ENCODE measurements at regions not wholly inside any gene's neighbourhood (a gene's known extent, or its start where the extent isn't known, plus 50 kb on each side); places are given as distances from the start of the nearest gene placed in this dataset.

GRCh38 chr3:188064831-188065493, 89.0 kb upstream of the LPP start:
- ChIA-PET POLR2A (no interaction called here), CTCF (no interaction called here)
- no peaks in the 10 kb centered on the region for H3K36me3 ChIP-seq (ENCODE audit: control insufficient read depth in 2 of 2, insufficient read depth in 1 of 2, low read length in 2 of 2)

GRCh38 chr3:188066141-188066540, 87.8 kb upstream of the LPP start:
- Histone ChIP-seq H3K27ac (ENCODE audit: extremely low read depth, low read depth, low read length) (no peak overlapping the region), H3K9me3 (ENCODE audit: control insufficient read depth, insufficient read depth, low read depth, low read length) (no peaks in the 10 kb centered on the region), H3K4me3 (ENCODE audit: low read depth, low read length) (no peak overlapping the region), H3K4me1 (ENCODE audit: control insufficient read depth, insufficient read depth, low read length) (no peaks in the 10 kb centered on the region; the same call in 1 of the 2 replicates), H3K36me3 (ENCODE audit: control insufficient read depth in 2 of 2, insufficient read depth in 1 of 2, low read length in 2 of 2) (no peaks in the 10 kb centered on the region)
- POLR2A ChIA-PET, result interaction anchor here (0.6 kb wide), 1 partner anchor 35 kb away, joined by 5 read pairs; no protein-coding TSS in a partner anchor
- CTCF ChIA-PET, result interaction anchor here (0.7 kb wide), 2 partner anchors 18 to 114 kb away, joined by 3 to 4 read pairs; no protein-coding TSS in a partner anchor
- TF ChIP-seq ZNF561 (tag by site-specific recombination; IDR thresholded peaks at IDR 0.05; ENCODE audit: borderline replicate concordance) (no peak), ZNF146 (tag by site-specific recombination; IDR thresholded peaks at IDR 0.05) (no peak), ZNF26 (tag by site-specific recombination; IDR thresholded peaks at IDR 0.05) (no peak), PRDM10 (tag by site-specific recombination; IDR thresholded peaks at IDR 0.05) (no peak), ZNF558 (tag by site-specific recombination; IDR thresholded peaks at IDR 0.05) (no peak), GLIS1 (tag by site-specific recombination; IDR thresholded peaks at IDR 0.05) (no peak), HOXC10 (CRISPR knock-in tag; IDR thresholded peaks at IDR 0.05) (no peak), ZNF112 (tag by site-specific recombination; IDR thresholded peaks at IDR 0.05) (no peak), ZFHX2 (tag by site-specific recombination; conservative IDR thresholded peaks at IDR 0.05) (no peak)

More at GRCh38 chr3:188064831-188065493, 89.0 kb upstream of the LPP start:
- Histone ChIP-seq H3K9me3 (ENCODE audit: control insufficient read depth, insufficient read depth, low read depth, low read length) (no peaks in the 10 kb centered on the region), H3K4me3 (ENCODE audit: low read depth, low read length) (no peak overlapping the region), H3K27ac (ENCODE audit: extremely low read depth, low read depth, low read length) (no peak overlapping the region), H3K4me1 (ENCODE audit: control insufficient read depth, insufficient read depth, low read length) (no peaks in the 10 kb centered on the region; the same call in 1 of the 2 replicates)
- no peak for TF ChIP-seq GLI4 (tag by site-specific recombination; IDR thresholded peaks at IDR 0.05)
- no peak for TF ChIP-seq BCL11B (tag by site-specific recombination; IDR thresholded peaks at IDR 0.05; ENCODE audit: low read depth)
- TF ChIP-seq ZNF785 (tag by site-specific recombination; IDR thresholded peaks at IDR 0.05), result no peak
- no peak for TF ChIP-seq ZIC2 (tag by site-specific recombination; IDR thresholded peaks at IDR 0.05)
- TF ChIP-seq ZNF558 (tag by site-specific recombination; IDR thresholded peaks at IDR 0.05), result no peak
- no peak for TF ChIP-seq ZNF311 (tag by site-specific recombination; IDR thresholded peaks at IDR 0.05; ENCODE audit: borderline replicate concordance)
- no peak for TF ChIP-seq ZNF362 (tag by site-specific recombination; IDR thresholded peaks at IDR 0.05)
- TF ChIP-seq ZNF19 (tag by site-specific recombination; IDR thresholded peaks at IDR 0.05; ENCODE audit: low read depth), result no peak
- no peak for TF ChIP-seq ZNF513 (tag by site-specific recombination; IDR thresholded peaks at IDR 0.05)
- no peak for TF ChIP-seq ZBTB26 (tag by site-specific recombination; optimal IDR thresholded peaks at IDR 0.05)
- TF ChIP-seq HOXC10 (CRISPR knock-in tag; IDR thresholded peaks at IDR 0.05), result no peak
- TF ChIP-seq ZNF670 (tag by site-specific recombination; IDR thresholded peaks at IDR 0.05; ENCODE audit: low read depth), result no peak
- no peak for TF ChIP-seq ZNF133 (tag by site-specific recombination; IDR thresholded peaks at IDR 0.05)
- no peak for TF ChIP-seq ZNF423 (tag by site-specific recombination; IDR thresholded peaks at IDR 0.05)
- no peak for TF ChIP-seq ZNF24 (tag by site-specific recombination; IDR thresholded peaks at IDR 0.05)
- TF ChIP-seq ZBTB21 (tag by site-specific recombination; IDR thresholded peaks at IDR 0.05), result no peak
- no peak for TF ChIP-seq ZSCAN5A (tag by site-specific recombination; IDR thresholded peaks at IDR 0.05)
- TF ChIP-seq SP3 (tag by site-specific recombination; IDR thresholded peaks at IDR 0.05), result no peak
- TF ChIP-seq ZNF211 (tag by site-specific recombination; IDR thresholded peaks at IDR 0.05; ENCODE audit: low read depth), result no peak

Measured in HEK293 (cell line).